ENCODE measurements at regions not wholly inside any gene's neighbourhood (a gene's known extent, or its start where the extent isn't known, plus 50 kb on each side); places are given as distances from the start of the nearest gene placed in this dataset.

- DNase-seq, result no peak
These were observed 50.3 kb upstream of the EGR2 start for GRCh38 chr10:62866451-62866850.

All from stimulated activated CD4-positive, alpha-beta T cell treated with anti-CD3 and anti-CD28 coated beads, Interleukin-2, amount 100 ng/mL, for 24 hours (primary cell).